ENCODE measurements at regions not wholly inside any gene's neighbourhood (a gene's known extent, or its start where the extent isn't known, plus 50 kb on each side); places are given as distances from the start of the nearest gene placed in this dataset.

GRCh38 chr9:73029346-73029745, 76.5 kb upstream of the ALDH1A1 start:
- H3K9me3 Mint-ChIP-seq: no peaks in the 10 kb centered on the region
- Histone ChIP-seq H4K20me1 (replicated peaks; ENCODE audit: insufficient read depth) (no peaks in the 10 kb centered on the region), H3K4me3 (no peak overlapping the region), H3K27ac (ENCODE audit: low read depth) (no peak overlapping the region), H3K27me3 (ENCODE audit: insufficient read depth) (no peaks in the 10 kb centered on the region), H3K4me2 (no peak overlapping the region), H3K9me2 (ENCODE audit: insufficient read depth) (no peaks in the 10 kb centered on the region), H3K4me1 (ENCODE audit: insufficient read depth) (no peaks in the 10 kb centered on the region), H3F3A (replicated peaks; ENCODE audit: low read depth) (no peaks in the 10 kb centered on the region), H3K36me3 (ENCODE audit: insufficient read depth) (no peaks in the 10 kb centered on the region), H2AFZ (no peak overlapping the region), H3K79me2 (replicated peaks; ENCODE audit: insufficient read depth) (no peaks in the 10 kb centered on the region)
- no peak for TF ChIP-seq EZH2phosphoT487 (IDR thresholded peaks at IDR 0.05; ENCODE audit: unreplicated experiment)
- no peak for TF ChIP-seq JUNB (IDR thresholded peaks at IDR 0.05; ENCODE audit: unreplicated experiment)
- TF ChIP-seq ETS1 (IDR thresholded peaks at IDR 0.05): no peak
- no peak for TF ChIP-seq EZH2 (IDR thresholded peaks at IDR 0.05; ENCODE audit: low read depth, unreplicated experiment)
- TF ChIP-seq REST (IDR thresholded peaks at IDR 0.05; ENCODE audit: unreplicated experiment): no peak
- TF ChIP-seq ZNF462 (CRISPR knock-in tag; IDR thresholded peaks at IDR 0.05): no peak
- no peak for TF ChIP-seq POLR2AphosphoS5 (IDR thresholded peaks at IDR 0.05; ENCODE audit: low read depth)
- no peak for TF ChIP-seq ZNF114 (CRISPR knock-in tag; IDR thresholded peaks at IDR 0.05)
- TF ChIP-seq NANOG (IDR thresholded peaks at IDR 0.05; ENCODE audit: borderline replicate concordance): no peak
- TF ChIP-seq ZNF331 (CRISPR knock-in tag; IDR thresholded peaks at IDR 0.05; ENCODE audit: low read depth): no peak
- no peak for TF ChIP-seq STAT1 (IDR thresholded peaks at IDR 0.05; ENCODE audit: unreplicated experiment)
- TF ChIP-seq CTCF (conservative IDR thresholded peaks at IDR 0.05; ENCODE audit: low read depth in 2 of 2): no peak
- no peak for TF ChIP-seq CREB1 (CRISPR knock-in tag; IDR thresholded peaks at IDR 0.05; ENCODE audit: low read depth)
- no peak for ATAC-seq
- no peak for DNase-seq (ENCODE audit: low spot score)
- H3K27me3 Mint-ChIP-seq (ENCODE audit: insufficient read depth, low read depth, poor library complexity): peaks cover 2% of the 10 kb centered on the region
- no peak overlapping the region for H3K27ac Mint-ChIP-seq
- no peaks in the 10 kb centered on the region for H3K36me3 Mint-ChIP-seq (ENCODE audit: low read depth)
- no peak overlapping the region for H3K4me3 Mint-ChIP-seq
- H3K4me1 Mint-ChIP-seq: no peaks in the 10 kb centered on the region
